SKM-1 (cell line): ENCODE measurements at regions not wholly inside any gene's neighbourhood (a gene's known extent, or its start where the extent isn't known, plus 50 kb on each side); places are given as distances from the start of the nearest gene placed in this dataset.
"Not testable (repeated sequence)": the region's sequence is repeated elsewhere in the genome, so short reads cannot be mapped to it uniquely, and the experiment has no call there.

Experiments
- DNase-seq: peaks from one replicate; lab custom pipeline; 2025; ENCODE audit not compliant: unreplicated experiment; lab: John Stamatoyannopoulos, UW

DNA sequence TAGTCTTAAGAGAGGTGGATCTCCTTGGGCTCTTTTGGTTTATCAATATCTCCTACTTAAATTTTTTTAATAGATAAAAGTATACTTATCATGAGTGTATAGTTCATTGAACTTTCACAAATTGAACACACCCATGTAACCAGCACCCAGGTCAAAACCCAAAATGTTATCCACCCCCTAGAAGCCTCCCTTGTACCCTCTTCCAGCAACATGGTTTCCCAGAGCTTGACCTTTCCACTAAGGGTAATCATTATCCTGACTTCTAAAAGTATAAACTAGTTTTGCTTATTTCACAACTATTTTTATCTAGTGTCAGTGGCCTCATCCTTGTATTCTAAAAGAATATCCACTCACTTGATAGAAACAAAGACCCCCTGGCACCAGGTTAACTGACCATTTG is 106.8 kb downstream of the MDH1 start:
- DNase-seq = no peak

DNA sequence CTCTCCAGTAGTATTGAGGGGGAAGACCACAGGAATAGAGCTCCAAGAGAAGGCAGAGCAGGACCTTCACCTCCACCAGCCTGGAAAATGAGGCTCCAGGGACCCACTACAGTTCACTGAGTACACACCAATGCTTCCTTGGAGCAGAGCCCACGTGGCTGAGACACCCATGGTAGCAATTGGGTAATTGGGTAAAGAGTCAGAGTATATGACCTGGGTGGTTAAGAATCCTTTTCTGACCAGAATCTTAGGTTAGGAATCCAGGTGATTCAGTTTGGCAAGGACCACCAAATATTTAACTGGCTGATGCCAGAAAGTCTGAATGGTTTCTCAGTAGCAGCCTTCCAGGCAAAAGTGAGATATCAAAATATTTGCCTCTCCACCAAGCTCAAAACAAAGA is 107.7 kb downstream of the MDH1 start:
- DNase-seq = no peak

DNA sequence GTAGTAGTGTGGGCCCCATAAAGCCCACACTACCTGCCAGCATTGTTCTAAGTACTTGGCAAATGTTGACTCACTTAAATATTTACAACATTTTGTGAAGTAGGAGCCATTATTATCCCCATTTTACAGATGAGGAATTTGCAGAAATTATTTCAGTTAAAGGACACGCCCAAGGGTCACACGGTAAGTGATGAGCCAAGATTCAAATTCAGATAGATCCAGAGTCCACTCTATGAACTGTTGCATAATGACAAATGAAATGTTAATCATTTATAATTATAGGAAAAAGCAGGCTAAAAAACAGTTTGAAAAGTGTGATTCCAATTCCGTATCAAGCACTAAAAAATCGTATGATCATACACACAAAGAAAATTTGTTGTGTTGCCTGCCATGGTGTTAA is 108.4 kb downstream of the MDH1 start:
- DNase-seq = no peak

DNA sequence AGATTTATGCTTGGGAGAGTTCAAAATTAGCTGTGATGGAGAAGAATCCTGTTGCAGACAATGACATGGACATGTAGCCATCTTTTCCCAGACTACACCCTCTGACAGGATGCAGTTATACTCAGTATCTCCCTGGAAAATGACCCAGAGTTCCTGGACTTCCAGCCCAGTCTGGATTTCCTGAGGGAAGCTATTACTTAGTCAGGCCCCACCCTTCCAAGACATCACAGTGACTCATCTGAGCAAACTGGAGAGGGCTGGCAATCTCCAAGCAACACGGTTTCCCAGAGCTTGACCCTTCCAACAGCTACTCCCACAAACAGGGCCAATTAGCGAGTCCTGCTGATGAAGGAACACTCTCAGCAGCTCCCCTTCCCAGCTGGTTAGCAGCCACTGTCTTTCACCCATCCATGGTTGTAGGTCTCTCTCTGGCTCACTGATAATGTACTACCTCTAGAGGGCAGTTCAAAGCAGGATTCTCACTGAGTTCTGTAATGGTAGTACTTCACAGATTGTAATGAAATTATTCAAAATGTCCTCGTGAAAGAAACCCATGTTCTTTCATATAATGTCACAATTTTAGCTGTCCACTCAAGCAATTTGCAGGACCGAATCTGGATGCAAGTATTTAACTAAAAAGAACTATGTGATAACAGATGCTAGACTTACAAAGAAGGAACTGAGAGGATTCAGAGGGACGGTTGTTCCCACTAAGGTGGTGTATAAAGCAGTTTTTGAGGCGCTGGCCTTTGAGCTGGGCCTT is 110.2 kb downstream of the MDH1 start:
- peak; percentile 12 for DNase-seq

DNA sequence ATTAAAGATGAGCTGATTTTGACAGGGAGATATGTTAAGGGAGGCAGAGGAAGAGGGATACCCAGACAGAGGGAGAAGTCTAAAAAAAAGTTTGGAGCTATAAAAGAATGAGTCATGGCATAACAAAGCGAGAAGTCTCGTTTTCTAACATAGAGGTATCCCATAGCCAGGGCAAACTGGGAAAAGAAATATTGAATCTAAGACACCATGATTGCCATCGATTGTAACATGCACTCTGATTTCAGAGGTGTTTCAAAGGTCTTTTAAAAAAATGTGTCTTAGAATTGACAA is 110.7 kb downstream of the MDH1 start:
- no peak for DNase-seq

DNA sequence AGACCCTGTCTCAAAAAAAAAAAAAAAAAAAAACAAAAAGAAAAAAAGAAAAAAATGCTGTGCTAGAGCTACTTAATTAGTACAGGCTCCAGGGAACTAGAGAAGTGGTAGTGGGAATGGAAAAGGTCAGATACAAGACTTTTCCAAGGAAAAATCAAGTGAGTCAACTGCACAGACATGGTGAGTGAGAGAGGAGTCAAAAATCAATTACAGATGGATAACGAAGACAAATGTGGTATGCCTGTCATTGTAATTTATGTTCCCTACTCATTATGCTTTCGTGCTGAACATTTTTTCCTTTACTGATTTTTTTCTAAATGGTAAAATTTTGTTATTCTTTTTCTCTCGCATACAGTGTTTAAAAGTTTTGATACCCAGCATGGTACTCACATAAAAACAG is 111.5 kb downstream of the MDH1 start:
- no peak for DNase-seq

DNA sequence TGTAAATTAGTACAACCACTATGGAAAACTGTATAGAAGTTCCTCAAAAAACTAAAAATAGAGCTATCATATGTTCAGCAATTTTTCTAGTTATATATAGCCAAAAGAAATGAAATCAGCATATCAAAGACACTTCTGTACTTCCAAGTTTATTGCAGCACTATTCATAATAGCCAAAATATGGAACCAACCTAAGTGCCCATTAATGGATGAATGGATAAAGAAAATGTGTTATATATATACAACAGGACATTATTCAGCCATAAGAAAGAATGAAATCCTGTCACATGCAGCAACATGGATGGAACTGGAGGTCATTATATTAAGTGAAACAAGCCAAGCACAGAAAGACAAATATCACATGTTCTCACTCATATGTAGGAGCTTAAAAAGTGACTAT is 112.6 kb downstream of the MDH1 start:
- DNase-seq = no peak

DNA sequence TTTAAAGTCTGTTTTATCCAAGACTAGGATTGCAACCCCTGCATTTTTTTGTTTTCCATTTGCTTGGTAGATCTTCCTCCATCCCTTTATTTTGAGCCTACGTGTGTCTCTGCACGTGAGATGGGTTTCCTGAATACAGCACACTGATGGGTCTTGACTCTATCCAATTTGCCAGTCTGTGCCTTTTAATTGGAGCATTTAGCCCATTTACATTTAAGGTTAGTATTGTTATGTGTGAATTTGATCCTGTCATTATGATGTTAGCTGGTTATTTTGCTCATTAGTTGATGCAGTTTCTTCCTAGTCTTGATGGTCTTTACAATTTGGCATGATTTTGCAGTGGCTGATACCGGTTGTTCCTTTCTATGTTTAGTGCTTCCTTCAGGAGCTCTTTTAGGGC is 117.3 kb downstream of the MDH1 start:
- DNase-seq = not testable (repeated sequence)

DNA sequence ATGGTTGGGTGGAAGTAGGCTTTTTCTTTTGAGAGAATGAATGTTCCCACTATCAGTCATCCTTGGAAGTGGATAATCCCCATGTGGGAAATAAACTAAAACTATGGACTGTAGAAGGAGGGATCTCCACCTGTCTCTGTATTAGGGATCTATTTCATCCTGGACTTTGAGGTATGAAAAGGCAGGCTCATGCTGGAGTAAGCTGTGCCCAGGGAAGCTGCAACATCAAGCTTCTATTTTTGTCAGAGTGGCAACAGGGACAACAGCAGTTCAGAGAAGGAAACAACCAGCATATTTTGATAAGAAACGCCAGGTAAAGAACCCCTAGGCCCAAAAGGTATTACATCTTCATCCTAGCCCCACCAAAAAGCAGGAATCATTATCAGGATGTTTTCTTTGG is 122.0 kb downstream of the MDH1 start:
- no peak for DNase-seq

DNA sequence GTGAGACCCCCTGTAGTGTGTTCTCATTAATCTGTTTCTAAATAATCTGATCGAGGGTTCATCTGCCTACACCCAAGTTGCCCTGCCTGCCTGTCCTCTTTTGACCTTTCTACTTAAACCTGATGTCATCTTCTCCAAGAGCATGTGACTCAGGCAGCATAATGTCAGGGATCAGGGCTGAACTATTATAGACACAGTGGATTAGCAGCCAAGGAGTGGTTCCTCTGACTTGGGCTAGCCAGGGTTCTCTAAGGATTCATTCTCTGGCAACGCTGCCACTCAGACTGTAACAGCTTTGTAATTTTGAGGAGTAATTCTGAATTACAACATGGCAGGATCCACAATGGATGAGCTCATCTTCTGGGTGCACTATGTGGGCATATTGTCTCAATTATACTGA is 124.0 kb downstream of the MDH1 start:
- DNase-seq = no peak

DNA sequence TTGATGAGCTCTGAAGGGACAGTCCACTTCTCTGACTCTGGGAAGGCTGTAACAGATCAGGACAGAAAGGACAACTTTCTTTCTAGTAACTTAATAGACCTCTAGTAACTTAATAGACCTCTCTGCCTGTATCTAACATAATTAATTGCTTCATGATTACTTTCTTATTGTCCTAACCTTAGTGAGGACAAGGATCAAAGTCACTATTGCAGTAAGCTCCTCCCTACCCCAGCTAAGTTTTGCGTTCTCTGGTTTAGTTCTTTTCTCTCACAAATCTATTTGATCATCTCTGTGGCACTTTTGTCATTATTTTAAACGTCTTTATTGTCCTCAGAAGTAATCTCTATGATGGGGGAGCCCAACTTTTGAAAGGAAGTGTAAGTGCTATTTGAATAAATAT is 125.5 kb upstream of the UGP2 start:
- DNase-seq = no peak

DNA sequence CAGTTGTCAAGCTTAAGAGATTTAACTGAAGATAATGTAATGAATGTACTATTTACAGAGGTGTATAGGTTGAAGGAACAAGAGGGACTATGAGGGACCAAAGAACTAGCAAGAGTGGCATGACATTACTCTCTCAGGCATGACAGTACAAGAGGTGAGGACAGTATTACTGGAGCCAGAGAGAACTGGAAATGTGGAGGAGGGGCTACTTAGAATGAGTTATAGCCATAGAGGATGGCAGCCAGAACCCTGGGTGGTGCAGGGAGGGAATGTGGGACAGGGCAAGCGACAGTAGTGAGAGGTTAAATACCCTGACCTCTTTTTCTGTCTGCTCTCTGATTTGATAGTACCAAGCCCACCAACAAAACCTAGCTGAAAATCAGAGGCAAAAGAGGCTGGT is 122.6 kb upstream of the UGP2 start:
- DNase-seq = no peak

DNA sequence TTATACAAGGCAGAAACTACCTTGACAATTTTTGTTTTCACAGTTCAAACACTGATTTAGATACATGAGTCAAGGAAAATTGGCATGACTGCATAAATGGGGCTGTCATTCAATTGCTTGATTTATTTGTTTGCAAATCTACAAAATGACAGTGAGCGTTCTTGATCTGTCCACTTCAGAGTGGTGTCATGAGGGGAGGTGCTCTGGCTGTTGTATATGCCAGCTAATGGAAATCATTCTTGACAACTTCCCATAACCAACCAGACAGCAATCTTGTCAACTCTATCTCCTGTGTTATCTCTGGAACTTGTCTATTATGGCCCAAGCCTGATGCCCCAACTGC is 120.6 kb upstream of the UGP2 start:
- DNase-seq = no peak

DNA sequence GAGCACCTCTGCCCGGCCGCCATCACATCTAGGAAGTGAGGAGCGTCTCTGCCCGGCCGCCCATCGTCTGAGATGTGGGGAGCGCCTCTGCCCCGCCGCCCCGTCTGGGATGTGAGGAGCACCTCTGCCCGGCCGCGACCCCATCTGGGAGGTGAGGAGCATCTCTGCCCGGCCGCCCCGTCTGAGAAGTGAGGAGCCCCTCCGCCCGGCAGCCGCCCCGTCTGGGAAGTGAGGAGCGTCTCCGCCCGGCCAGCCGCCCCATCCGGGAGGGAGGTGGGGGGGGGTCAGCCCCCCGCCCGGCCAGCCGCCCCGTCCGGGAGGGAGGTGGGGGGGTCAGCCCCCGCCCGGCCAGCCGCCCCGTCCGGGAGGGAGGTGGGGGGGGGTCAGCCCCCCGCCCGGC is 119.4 kb upstream of the UGP2 start:
- not testable (repeated sequence) for DNase-seq

DNA sequence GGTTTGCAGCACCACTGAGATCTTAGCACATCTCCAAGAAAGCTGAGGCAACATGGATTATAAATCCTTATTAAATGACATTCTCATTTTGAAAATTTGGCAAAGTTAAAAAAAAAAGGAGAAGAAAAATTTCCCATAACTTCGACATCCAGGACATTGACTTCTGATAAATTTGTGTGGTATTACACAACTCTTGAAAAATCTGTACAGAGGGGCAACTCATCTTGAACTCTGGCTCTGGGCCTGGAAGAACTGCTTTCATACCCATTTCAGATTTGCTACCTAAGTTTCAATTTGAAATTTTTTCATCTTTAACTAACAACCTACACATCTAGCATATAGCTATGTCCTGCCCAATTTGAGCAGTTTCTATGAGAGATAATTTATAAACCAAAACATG is 118.0 kb upstream of the UGP2 start:
- no peak for DNase-seq

DNA sequence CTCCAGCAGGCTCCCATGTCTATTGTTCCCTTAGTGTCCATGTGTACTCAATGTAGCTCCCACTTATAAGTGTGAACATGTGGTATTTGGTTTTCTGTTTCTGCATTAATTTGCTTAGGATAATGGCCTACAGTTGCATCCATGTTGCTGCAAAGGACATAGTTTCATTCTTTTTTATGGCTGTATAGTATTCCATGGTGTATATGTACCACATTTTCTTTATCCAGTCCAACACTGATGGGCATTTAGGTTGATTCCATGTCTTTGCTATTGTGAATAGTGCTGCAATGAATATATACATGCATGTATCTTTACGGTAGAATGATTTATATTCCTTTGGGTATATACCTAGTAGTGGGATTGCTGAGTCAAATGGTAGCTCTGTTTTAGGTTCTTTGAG is 116.5 kb upstream of the UGP2 start:
- not testable (repeated sequence) for DNase-seq

DNA sequence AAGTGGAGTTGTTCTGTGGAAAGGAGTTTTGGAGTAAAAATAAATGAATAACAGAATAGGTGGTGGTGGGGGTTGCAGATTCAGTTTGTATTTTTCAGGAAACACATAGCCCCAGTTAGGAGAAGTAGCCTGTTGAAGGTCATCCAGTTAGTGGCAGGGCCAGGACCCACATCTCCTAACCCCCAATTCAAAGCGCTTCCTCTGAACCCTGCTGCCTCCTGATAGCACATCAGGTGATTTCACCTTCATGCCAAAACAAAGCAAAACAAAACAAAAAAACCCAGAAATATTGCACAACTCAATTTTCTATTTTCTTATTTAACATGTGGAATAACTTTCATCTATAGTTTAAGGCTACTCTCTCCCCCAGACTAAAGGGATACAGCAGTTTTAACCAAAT is 112.3 kb upstream of the UGP2 start:
- DNase-seq = no peak

DNA sequence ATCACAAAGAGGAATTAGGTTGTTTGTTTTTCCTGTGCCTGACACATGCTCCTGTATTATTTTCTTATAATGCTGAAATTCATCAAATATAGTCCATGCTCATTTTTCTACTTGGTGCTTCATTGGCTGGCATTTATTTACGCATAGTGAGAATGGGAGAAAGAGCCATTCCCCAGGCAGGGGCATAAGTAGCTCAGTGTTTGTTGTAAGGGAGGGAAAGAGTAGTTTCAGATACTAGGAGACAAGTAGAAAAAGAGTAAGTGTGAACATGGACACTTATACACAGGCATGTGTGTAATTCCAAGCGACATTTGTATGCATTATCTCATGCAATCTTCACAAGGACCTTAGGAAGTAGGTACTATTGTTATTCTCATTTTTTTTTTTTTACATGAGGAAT is 111.9 kb upstream of the UGP2 start:
- no peak for DNase-seq

DNA sequence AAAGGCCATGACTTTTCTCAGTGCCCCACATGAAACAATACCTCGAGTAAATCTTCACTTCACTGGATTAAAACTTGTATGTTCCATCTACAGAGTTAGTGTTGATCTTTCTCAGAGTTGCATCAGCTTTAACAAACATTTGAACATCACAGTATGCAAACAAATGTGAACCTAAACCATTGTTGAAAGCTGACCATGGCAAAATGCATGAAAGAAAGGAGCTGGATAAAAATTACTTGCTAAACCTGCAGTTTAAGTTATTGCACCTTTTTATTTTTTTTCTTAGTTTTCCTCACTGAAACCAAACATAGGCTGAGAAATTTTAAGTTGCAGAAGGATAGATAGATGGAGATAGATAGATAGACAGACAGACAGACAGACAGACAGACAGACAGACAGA is 107.2 kb upstream of the UGP2 start:
- no peak for DNase-seq

DNA sequence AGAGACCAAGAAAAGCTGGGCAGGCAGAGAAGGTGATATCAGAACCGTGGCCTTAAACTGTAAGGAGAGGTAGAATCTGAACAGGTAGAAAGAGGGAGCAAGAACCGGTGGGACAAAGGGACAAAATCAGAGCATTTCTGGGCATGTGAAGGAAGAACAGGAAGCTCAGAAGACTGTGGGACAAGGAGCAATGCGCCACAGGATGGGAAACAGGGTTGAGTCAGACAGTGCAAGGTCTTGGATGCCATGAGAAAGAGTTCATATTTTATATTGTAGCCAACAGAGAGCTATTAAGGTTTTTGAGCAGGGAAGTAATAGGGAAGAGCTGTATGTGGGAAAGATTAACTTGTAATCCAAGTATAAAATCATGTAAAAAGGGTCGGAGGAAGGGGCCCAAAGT is 106.4 kb upstream of the UGP2 start:
- DNase-seq = no peak

DNA sequence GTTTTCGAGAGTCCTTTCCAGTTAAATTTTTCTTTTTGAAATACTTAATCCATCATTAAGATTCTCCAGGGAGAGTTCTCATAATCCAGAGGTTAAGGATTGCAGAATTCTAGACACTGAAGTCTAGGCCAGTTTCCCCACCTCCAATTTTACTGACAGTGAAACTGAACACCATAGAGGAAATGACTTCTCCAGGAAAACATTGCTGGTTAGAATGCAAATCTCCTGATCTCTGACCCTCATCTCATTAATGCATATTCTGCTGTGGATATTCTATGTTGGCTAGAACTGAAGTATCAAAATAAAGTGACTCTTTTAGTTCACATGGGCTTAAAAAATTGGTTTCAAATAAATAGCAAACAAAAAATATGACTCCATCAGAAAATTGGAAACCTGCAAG is 105.8 kb upstream of the UGP2 start:
- no peak for DNase-seq

DNA sequence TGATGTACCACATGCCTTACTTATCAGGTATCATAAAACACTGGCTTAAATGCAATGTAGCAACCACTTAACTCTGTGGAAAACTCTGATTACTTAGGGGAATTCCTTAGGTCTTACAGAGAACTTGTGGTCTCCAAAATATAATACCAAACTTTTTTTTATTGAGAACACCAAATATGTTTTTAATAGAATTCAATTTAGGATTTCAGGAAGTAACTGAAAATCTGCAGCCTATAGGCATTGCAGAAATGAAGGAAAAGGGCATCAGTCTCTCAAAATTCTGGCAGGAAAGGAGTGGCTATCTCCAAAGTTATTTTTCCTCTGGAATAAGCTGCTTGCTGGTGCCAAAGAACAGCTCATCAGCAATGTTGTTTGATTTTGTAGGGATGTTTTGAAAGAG is 105.3 kb upstream of the UGP2 start:
- no peak for DNase-seq

DNA sequence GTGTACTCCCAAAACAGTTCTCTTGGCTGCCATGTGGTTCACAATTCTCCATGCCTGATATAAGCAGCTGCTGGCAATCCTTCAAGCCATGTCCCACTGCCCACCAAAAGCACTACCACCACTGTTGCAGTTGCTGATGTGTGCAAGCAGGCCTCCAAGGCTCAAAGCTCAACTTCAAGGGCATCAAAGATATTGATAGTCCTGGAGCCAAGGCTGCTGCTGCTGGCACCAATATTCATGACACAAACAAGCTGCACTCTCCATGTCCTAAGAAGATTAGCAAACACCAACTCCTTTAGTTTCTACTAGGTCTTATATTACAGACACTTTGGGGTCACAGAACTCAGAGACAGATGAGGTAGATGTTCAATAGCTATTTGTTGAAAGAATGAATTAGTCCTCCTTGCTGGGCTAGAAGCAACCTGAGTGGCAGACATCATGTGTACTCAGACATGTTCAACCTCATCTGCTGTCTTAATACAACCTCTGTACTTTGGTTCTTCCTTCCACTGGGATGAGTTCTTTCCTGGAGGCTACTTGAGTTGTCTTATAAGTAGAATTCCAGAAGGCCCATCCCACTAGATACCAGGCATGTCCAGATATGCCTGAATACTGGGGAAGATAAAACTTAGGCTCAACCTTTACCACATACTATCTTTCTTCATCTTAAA is 104.5 kb upstream of the UGP2 start:
- DNase-seq = no peak
